ENCODE measurements at regions not wholly inside any gene's neighbourhood (a gene's known extent, or its start where the extent isn't known, plus 50 kb on each side); places are given as distances from the start of the nearest gene placed in this dataset.

DNA sequence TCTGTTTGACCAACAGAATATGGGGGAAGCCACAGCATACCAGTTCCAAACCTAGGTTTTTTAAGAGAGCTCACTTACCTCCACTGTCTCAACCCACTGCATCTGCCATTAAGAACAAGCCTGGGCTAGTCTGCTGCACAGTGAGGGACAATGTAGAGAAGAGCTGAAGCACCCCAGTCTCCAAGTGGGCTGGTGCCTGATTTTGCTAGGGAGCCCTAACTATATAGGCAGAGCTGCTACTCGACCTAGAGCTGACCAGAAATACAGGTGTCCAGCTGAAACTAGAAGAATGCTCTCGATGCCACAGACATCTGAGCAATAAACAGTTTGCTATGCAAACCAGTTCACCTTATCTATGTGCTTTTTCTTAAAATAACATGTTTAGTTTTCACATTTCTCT is 106.9 kb upstream of the BET1 start:
- H3K36me3 Mint-ChIP-seq = no peaks in the 10 kb centered on the region
- H3K27me3 Mint-ChIP-seq (ENCODE audit: low read depth in 3 of 3) = peaks cover 1 to 7% (median 4%) of the 10 kb centered on the region in 3 donors
- peaks cover 2% of the 10 kb centered on the region for H3K4me1 Mint-ChIP-seq
- WGBS (ENCODE audit: insufficient coverage) = no CpG with 5 or more reads among the region's 2 CpGs
- no peak overlapping the region for H3K4me3 Mint-ChIP-seq
- H3K27ac Mint-ChIP-seq = no peak overlapping the region
- peaks cover 0 to 2% (median 0%) of the 10 kb centered on the region in 7 donors for H3K9me3 Mint-ChIP-seq
- intact Hi-C loops (cut with micrococcal nuclease) = no loop called here
- no peak overlapping the region for H2AFZ ChIP-seq (ENCODE audit: insufficient read depth, low read depth, low read length, poor library complexity, severe bottlenecking)
- no peak overlapping the region for H3K9ac ChIP-seq (ENCODE audit: insufficient read depth, low read length, poor library complexity, severe bottlenecking)
- no peaks in the 10 kb centered on the region for H3K36me3 ChIP-seq (replicated peaks in 1 of 2; ENCODE audit: control insufficient read depth in 1 of 2, insufficient read depth in 2 of 2, low read length in 2 of 2)
- H3K4me1 ChIP-seq (ENCODE audit: control insufficient read depth in 1 of 2, insufficient read depth in 2 of 2, low read length in 2 of 2) = no peaks in the 10 kb centered on the region
- H3K79me2 ChIP-seq (ENCODE audit: insufficient read depth, low read length) = no peaks in the 10 kb centered on the region
- no peak overlapping the region for H3K4me3 ChIP-seq (replicated peaks in 1 of 3; ENCODE audit: low read depth in 2 of 3, low read length in 3 of 3)
- no peaks in the 10 kb centered on the region for H3K9me3 ChIP-seq (replicated peaks in 1 of 2; ENCODE audit: control insufficient read depth in 1 of 2, insufficient read depth in 1 of 2, low read length in 2 of 2)
- DNase-seq = no peak
- H3K27ac ChIP-seq (ENCODE audit: low read depth in 1 of 2, low read length in 2 of 2) = no peak overlapping the region
- H4K20me1 ChIP-seq (ENCODE audit: insufficient read depth, low read length) = no peaks in the 10 kb centered on the region
- H3K27me3 ChIP-seq (ENCODE audit: control insufficient read depth in 2 of 2, insufficient read depth in 2 of 2, low read length in 2 of 2) = no peaks in the 10 kb centered on the region
- no peak overlapping the region for H3K4me2 ChIP-seq (replicated peaks; ENCODE audit: extremely low read depth, low read length, poor library complexity, severe bottlenecking)
- TF ChIP-seq, protein P1, sequence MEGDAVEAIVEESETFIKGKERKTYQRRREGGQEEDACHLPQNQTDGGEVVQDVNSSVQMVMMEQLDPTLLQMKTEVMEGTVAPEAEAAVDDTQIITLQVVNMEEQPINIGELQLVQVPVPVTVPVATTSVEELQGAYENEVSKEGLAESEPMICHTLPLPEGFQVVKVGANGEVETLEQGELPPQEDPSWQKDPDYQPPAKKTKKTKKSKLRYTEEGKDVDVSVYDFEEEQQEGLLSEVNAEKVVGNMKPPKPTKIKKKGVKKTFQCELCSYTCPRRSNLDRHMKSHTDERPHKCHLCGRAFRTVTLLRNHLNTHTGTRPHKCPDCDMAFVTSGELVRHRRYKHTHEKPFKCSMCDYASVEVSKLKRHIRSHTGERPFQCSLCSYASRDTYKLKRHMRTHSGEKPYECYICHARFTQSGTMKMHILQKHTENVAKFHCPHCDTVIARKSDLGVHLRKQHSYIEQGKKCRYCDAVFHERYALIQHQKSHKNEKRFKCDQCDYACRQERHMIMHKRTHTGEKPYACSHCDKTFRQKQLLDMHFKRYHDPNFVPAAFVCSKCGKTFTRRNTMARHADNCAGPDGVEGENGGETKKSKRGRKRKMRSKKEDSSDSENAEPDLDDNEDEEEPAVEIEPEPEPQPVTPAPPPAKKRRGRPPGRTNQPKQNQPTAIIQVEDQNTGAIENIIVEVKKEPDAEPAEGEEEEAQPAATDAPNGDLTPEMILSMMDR (IDR thresholded peaks at IDR 0.05) = no peak

DNA sequence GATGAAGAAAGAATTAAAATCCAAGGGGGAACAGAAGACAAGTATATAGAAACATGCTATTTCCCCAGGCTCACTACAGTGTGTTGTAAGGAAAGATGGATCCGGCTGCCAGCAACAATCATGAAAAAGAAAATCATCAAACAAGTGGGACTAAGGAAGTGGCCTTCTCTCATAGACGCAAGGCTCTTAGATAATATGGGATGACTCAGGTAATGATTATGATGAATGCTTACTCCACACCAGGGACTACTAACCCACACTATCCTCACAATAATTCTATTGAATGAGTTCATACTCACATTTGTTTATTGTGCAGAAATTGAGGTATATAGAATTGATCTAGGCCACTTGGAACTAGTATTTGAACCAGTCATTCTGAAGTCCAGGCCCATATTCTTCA is 111.2 kb upstream of the BET1 start:
- H3K79me2 ChIP-seq (ENCODE audit: insufficient read depth, low read length) = no peaks in the 10 kb centered on the region
- no peak overlapping the region for H3K27ac ChIP-seq (ENCODE audit: low read depth in 1 of 2, low read length in 2 of 2)
- no peak overlapping the region for H3K9ac ChIP-seq (ENCODE audit: insufficient read depth, low read length, poor library complexity, severe bottlenecking)
- Mint-ChIP-seq H3K36me3 (no peaks in the 10 kb centered on the region), H3K27me3 (ENCODE audit: low read depth in 3 of 3) (peaks cover 0 to 5% (median 3%) of the 10 kb centered on the region in 3 donors), H3K4me3 (no peak overlapping the region), H3K9me3 (peaks cover 0 to 2% (median 0%) of the 10 kb centered on the region in 7 donors), H3K27ac (no peak overlapping the region), H3K4me1 (no peaks in the 10 kb centered on the region)
- TF ChIP-seq, protein P1 (IDR thresholded peaks at IDR 0.05) = no peak
- no peaks in the 10 kb centered on the region for H3K36me3 ChIP-seq (replicated peaks in 1 of 2; ENCODE audit: control insufficient read depth in 1 of 2, insufficient read depth in 2 of 2, low read length in 2 of 2)
- H2AFZ ChIP-seq (ENCODE audit: insufficient read depth, low read depth, low read length, poor library complexity, severe bottlenecking) = no peak overlapping the region
- intact Hi-C loops (cut with micrococcal nuclease) = no loop called here
- H3K4me1 ChIP-seq (ENCODE audit: control insufficient read depth in 1 of 2, insufficient read depth in 2 of 2, low read length in 2 of 2) = no peaks in the 10 kb centered on the region
- no peaks in the 10 kb centered on the region for H4K20me1 ChIP-seq (ENCODE audit: insufficient read depth, low read length)
- no peak overlapping the region for H3K4me3 ChIP-seq (replicated peaks in 1 of 3; ENCODE audit: low read depth in 2 of 3, low read length in 3 of 3)
- no peaks in the 10 kb centered on the region for H3K9me3 ChIP-seq (replicated peaks in 1 of 2; ENCODE audit: control insufficient read depth in 1 of 2, insufficient read depth in 1 of 2, low read length in 2 of 2)
- DNase-seq = no peak
- H3K27me3 ChIP-seq (ENCODE audit: control insufficient read depth in 2 of 2, insufficient read depth in 2 of 2, low read length in 2 of 2) = no peaks in the 10 kb centered on the region
- no CpG with 5 or more reads among the region's 2 CpGs for WGBS (ENCODE audit: insufficient coverage)
- H3K4me2 ChIP-seq (replicated peaks; ENCODE audit: extremely low read depth, low read length, poor library complexity, severe bottlenecking) = no peak overlapping the region

Measured in CD14-positive monocyte (primary cell).